HG03103 (cell line): ENCODE measurements at regions not wholly inside any gene's neighbourhood (a gene's known extent, or its start where the extent isn't known, plus 50 kb on each side); places are given as distances from the start of the nearest gene placed in this dataset.

Experiments
- ATAC-seq: cut with Tn5 transposase; IDR thresholded peaks from one replicate; pipeline ENCODE4 v1.9.1; 2021; ENCODE audit warnings: low read depth; ENCODE audit not compliant: unreplicated experiment

DNA sequence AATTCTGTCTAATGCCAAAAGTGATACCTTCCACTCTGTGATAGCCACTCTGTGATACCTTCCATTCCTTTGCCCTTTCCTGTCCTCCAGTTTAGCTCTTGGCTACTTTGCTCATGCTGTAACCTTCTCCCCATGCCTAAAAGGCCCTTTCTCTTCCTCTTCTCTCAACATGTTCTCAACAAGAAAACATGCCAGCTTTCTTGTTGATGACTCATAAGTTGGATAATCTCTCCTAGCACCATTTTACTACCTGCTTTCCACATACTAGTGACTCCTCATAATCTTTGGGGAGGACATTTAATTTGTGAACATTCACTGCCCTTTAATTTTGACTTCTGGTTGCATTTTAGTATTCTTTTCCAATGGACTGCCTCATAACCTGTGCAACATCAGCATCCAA, 55.9 kb upstream of the NT5C1B start:
- no peak for ATAC-seq

DNA sequence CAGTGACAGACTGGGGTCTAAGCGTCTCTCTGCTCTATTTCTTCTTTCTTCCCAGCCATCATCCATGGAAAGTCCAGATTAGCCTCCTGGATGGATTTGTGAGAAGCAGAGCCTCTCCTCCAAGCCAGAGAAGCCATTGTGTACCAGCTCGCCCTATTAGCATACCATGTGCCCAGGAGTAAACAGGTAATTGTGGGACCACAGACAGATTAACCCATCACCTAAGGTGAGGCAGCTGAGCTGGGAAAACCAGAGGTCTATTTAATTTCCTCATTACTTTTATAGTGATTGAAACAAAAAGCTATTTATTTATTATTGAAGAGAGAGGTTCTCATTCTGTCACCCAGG, 54.7 kb upstream of the NT5C1B start:
- ATAC-seq, result no peak

DNA sequence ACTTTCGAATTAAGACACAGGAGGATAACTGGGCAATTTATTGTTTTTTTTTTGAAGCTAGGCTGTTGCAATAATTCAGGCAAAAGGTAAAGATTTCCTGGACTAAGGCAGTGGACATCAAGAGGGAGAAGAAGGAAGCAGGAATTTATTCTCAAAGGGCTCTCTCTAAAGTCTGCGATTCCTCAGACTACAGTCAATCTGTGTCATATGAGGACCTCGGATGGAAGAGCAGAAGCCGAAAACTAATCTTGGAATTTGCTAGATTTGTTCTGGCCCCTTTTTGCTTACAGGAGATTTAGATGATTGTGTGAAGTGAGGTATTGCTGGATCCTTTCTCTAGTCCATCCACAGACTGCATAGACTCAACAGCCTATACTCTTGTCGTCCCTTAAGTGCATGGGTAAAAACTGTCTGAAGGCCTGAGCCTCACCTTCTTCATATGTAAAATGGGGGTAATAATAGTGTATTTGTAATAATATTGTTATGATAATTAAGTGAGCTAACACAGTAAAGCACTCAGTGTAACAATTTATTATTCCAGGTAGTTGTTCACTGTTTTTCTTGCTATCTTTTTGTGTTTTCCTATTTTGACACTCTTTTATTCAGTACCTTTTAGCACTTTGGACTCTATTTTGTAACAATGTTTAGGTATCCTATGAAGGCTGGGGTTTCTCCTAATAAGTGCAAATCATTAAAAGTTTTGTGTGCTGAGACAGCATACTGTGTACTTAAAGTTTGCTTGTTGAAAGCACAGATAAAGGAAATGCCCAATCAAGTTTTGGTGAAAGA, 54.2 kb upstream of the NT5C1B start:
- no peak for ATAC-seq

DNA sequence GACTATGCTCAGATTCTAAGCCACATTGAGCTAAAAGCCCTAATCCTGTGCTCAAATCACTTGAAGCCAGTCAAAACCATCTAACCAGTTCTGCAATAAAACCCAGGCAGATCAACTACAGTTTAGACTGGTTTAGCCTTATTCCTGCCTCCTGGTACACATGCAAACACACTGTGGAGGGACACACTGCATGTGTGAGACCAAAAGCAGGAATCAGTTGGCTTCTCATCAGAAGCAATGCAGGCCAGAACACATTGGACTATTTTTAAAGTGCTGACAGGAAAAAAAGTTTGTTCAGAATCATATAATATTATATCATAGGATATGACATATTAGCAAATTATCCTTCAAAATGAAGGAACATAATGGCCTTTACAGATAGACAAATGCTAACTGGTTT, 52.5 kb upstream of the NT5C1B start:
- no peak for ATAC-seq

DNA sequence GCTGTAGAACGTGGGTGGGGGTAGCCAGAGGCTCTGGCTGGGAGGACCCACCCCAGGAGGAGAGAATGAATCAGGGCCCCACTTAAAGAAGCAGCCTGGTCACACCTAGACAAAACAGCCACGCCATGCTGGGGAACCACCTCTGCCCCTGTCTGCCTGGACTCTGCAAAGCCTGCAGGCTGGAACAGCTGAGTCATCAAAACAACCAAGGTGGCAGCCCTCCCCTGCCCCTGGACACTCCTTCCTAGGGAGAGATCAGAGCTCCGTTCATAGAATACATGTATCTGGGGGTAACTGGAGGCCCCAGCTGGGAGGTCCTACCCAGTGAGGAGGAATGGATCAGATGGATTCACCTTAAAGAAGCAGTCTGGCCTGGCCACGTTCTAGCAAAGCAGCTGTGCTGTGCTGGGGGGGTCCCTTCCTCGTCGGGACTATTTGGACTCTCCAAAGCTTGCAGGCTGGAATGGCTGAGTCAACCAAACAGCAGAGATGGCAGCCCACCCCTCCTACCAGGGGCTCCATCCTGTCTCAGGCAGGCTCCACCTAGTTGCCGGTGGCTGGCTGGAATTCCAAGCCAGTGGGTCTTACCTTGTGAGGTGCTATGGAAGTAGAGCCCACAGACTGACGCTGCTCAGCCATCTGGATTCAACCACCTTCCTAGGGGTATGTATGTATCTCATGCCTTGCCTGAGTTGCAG, 50.5 kb upstream of the NT5C1B start:
- no peak for ATAC-seq
